Sigmoid colon (tissue), 6 donors: ENCODE measurements at regions not wholly inside any gene's neighbourhood (a gene's known extent, or its start where the extent isn't known, plus 50 kb on each side); places are given as distances from the start of the nearest gene placed in this dataset.

Experiments used
- DNase-seq: peaks from one replicate; pipeline ENCODE4 v3.0.0-alpha.2; 2019
- H3K27ac ChIP-seq, 4 donors: fragments of 200-600 bp; sonication (generic); one replicate each; pipeline ENCODE4 v1.5.1; 2016 to 2019; ENCODE audit warnings: mild to moderate bottlenecking in 1 of 4
- H3K27me3 ChIP-seq, 3 donors: fragments of 200-600 bp; sonication (generic); one replicate each; pipeline ENCODE4 v1.5.1; 2019; ENCODE audit warnings: mild to moderate bottlenecking in 1 of 3
- H3K36me3 ChIP-seq, 4 donors: fragments of 200-600 bp; sonication (generic); one replicate each; pipeline ENCODE4 v1.5.1; 2016 to 2019
- H3K4me1 ChIP-seq, 4 donors: fragments of 200-600 bp; sonication (generic); one replicate each; pipeline ENCODE4 v1.5.1; 2017 to 2019
- H3K4me3 ChIP-seq, 4 donors: fragments of 200-600 bp; sonication (generic); one replicate each; pipeline ENCODE4 v1.5.1; 2017 to 2019; ENCODE audit warnings: mild to moderate bottlenecking in 2 of 4, moderate library complexity in 1 of 4
- H3K9me3 ChIP-seq, 4 donors: fragments of 200-600 bp in 3 of 4; sonication (generic) in 3 of 4; one replicate each; pipeline versions ENCODE4 v1.5.1 to v1.6.1; 2013 to 2019
- CTCF ChIP-seq, 4 experiments: fragments of 450-650 bp in 3 of 4; fragments of 200-600 bp in 1 of 4; IDR thresholded peaks; one replicate each; pipeline ENCODE4 v1.5.1; 2016 to 2019; ENCODE audit warnings: antibody characterized with exemption in 4 of 4, mild to moderate bottlenecking in 3 of 4, moderate library complexity in 2 of 4
- EP300 ChIP-seq, 4 donors: sonication (generic); formaldehyde crosslinking; IDR thresholded peaks; one replicate each; pipeline ENCODE4 v1.6.1; 2017; ENCODE audit warnings: antibody characterized with exemption in 4 of 4
- POLR2A ChIP-seq, 2 donors: fragments of 450-650 bp; IDR thresholded peaks; one replicate each; pipeline ENCODE4 v1.6.1; 2016; ENCODE audit warnings: antibody characterized with exemption in 2 of 2, mild to moderate bottlenecking in 2 of 2, moderate library complexity in 2 of 2
- POLR2AphosphoS5 ChIP-seq, 4 donors: sonication (generic); formaldehyde crosslinking; IDR thresholded peaks; one replicate each; pipeline ENCODE4 v1.6.1; 2017; ENCODE audit warnings: antibody characterized with exemption in 4 of 4
- WGBS, 2 donors: extraction: QIAGEN DNeasy Blood & Tissue Kit; methylation state at CpG; one replicate each; pipeline ENCODE4 v1.1.7; 2013; 5-methylcytosine and 5-hydroxymethylcytosine counted together
- intact Hi-C: fragments of 100-400 bp; cut with DNase I; formaldehyde crosslinking; loops from one replicate; pipeline ENCODE4 v1.15.1; 2023
- donor health status: healthy with polysubstance abuse.
- donor health status: healthy.

GRCh38 chr13:109655611-109656010 lies 130.8 kb downstream of the IRS2 start:
- Histone ChIP-seq H3K4me3 (no peak overlapping the region), H3K27me3 (no peaks in the 10 kb centered on the region), H3K9me3 (no peaks in the 10 kb centered on the region), H3K27ac (peak overlapping the region in 3 of 4 donors; percentile 22 to 51 (median 44)), H3K36me3 (no peaks in the 10 kb centered on the region), H3K4me1 (no peaks in the 10 kb centered on the region)
- intact Hi-C loops: no loop called here
- 90 to 93% methylated on average over 5 of the region's 5 CpGs for WGBS, 2 donors
- no peak for DNase-seq
- TF ChIP-seq CTCF (IDR thresholded peaks at IDR 0.05): no peak
- no peak for TF ChIP-seq POLR2AphosphoS5 (IDR thresholded peaks at IDR 0.05)
- TF ChIP-seq EP300 (IDR thresholded peaks at IDR 0.05): no peak
- TF ChIP-seq POLR2A (IDR thresholded peaks at IDR 0.05): no peak

GRCh38 chr13:109655206-109655600 lies 131.2 kb downstream of the IRS2 start:
- 68 to 78% methylated on average over 1 of the region's 1 CpG for WGBS, 2 donors
- no peaks in the 10 kb centered on the region for H3K4me1 ChIP-seq
- no peaks in the 10 kb centered on the region for H3K36me3 ChIP-seq
- intact Hi-C loops: no loop called here
- no peak for DNase-seq
- H3K27me3 ChIP-seq: no peaks in the 10 kb centered on the region
- H3K9me3 ChIP-seq: no peaks in the 10 kb centered on the region
- H3K4me3 ChIP-seq: no peak overlapping the region
- TF ChIP-seq CTCF (IDR thresholded peaks at IDR 0.05): no peak
- peak in 1 of 4 donors; percentile 7 for TF ChIP-seq POLR2AphosphoS5 (IDR thresholded peaks at IDR 0.05)
- no peak for TF ChIP-seq POLR2A (IDR thresholded peaks at IDR 0.05)
- TF ChIP-seq EP300 (IDR thresholded peaks at IDR 0.05): peak in 2 of 4 donors; percentile 8 to 26
- H3K27ac ChIP-seq: peak overlapping the region in 3 of 4 donors; percentile 26 to 51 (median 46)

GRCh38 chr13:109654341-109655205 lies 131.8 kb downstream of the IRS2 start:
- H3K27me3 ChIP-seq: no peaks in the 10 kb centered on the region
- no peaks in the 10 kb centered on the region for H3K9me3 ChIP-seq
- H3K36me3 ChIP-seq: no peaks in the 10 kb centered on the region
- peak overlapping the region; percentile 26 to 46 (median 37) for H3K27ac ChIP-seq
- TF ChIP-seq POLR2AphosphoS5 (IDR thresholded peaks at IDR 0.05) (peak in 1 of 4 donors; percentile 56), CTCF (IDR thresholded peaks at IDR 0.05) (no peak), POLR2A (IDR thresholded peaks at IDR 0.05) (no peak), EP300 (IDR thresholded peaks at IDR 0.05) (peak; percentile 59 to 90 (median 80))
- H3K4me1 ChIP-seq: no peaks in the 10 kb centered on the region
- intact Hi-C loops: no loop called here
- 81 to 91% methylated on average over 17 of the region's 17 CpGs for WGBS, 2 donors
- H3K4me3 ChIP-seq: no peak overlapping the region
- DNase-seq: no peak

GRCh38 chr13:109652531-109652930 lies 133.9 kb downstream of the IRS2 start:
- H3K9me3 ChIP-seq: no peaks in the 10 kb centered on the region
- 29 to 50% methylated on average over 3 of the region's 3 CpGs for WGBS, 2 donors
- H3K27ac ChIP-seq: peak overlapping the region in 1 of 4 donors; percentile 11
- no peak overlapping the region for H3K4me3 ChIP-seq
- intact Hi-C loops: no loop called here
- H3K4me1 ChIP-seq: no peaks in the 10 kb centered on the region
- no peak for DNase-seq
- H3K36me3 ChIP-seq: no peaks in the 10 kb centered on the region
- TF ChIP-seq EP300 (IDR thresholded peaks at IDR 0.05) (no peak), CTCF (IDR thresholded peaks at IDR 0.05) (no peak), POLR2A (IDR thresholded peaks at IDR 0.05) (no peak), POLR2AphosphoS5 (IDR thresholded peaks at IDR 0.05) (no peak)
- H3K27me3 ChIP-seq: no peaks in the 10 kb centered on the region
